Activated CD4-positive, alpha-beta T cell treated with anti-CD3 and anti-CD28 coated beads, Interleukin-2, amount 10 ng/mL, durations not matched to agents 7 days and 5 days (primary cell): ENCODE measurements at regions not wholly inside any gene's neighbourhood (a gene's known extent, or its start where the extent isn't known, plus 50 kb on each side); places are given as distances from the start of the nearest gene placed in this dataset.
"Not testable (repeated sequence)": the region's sequence is repeated elsewhere in the genome, so short reads cannot be mapped to it uniquely, and the experiment has no call there.

Experiments used
- CTCF ChIA-PET: fragments of 350-600 bp; sonication (Branson Sonifier 250); formaldehyde crosslinking; loops from one replicate; lab custom pipeline; 2021; ENCODE audit warnings: antibody characterized with exemption; lab: Charles Lee
- POLR2A ChIA-PET: fragments of 350-600 bp; sonication (Branson Sonifier 250); formaldehyde crosslinking; loops from one replicate; lab custom pipeline; 2021; ENCODE audit warnings: antibody characterized with exemption; lab: Charles Lee
- DNase-seq: peaks from one replicate; pipeline ENCODE4 v3.0.0-alpha.2; 2020
- H3K27ac Mint-ChIP-seq: one replicate; pipeline ENCODE4 v1.8.0; 2021; ENCODE audit warnings: mild to moderate bottlenecking, moderate library complexity, mixed read lengths
- H3K27me3 Mint-ChIP-seq: one replicate; pipeline ENCODE4 v1.8.0; 2021; ENCODE audit warnings: mixed read lengths
- H3K36me3 Mint-ChIP-seq: one replicate; pipeline ENCODE4 v1.8.0; 2021; ENCODE audit warnings: low read depth, mixed read lengths
- H3K4me1 Mint-ChIP-seq: one replicate; pipeline ENCODE4 v1.8.0; 2021; ENCODE audit warnings: mixed read lengths
- H3K4me3 Mint-ChIP-seq: one replicate; pipeline ENCODE4 v1.8.0; 2021; ENCODE audit warnings: mild to moderate bottlenecking, moderate library complexity, mixed read lengths
- H3K9me3 Mint-ChIP-seq: one replicate; pipeline ENCODE4 v1.8.0; 2021; ENCODE audit warnings: mixed read lengths

GRCh38 chr9:42821468-42821867 lies 638.0 kb downstream of the SPATA31A6 start:
- H3K4me3 Mint-ChIP-seq, CTCF ChIA-PET: not testable (repeated sequence)

GRCh38 chr9:42848156-42848555 lies 664.7 kb downstream of the SPATA31A6 start:
- H3K9me3 Mint-ChIP-seq, POLR2A ChIA-PET, H3K36me3 Mint-ChIP-seq, H3K4me3 Mint-ChIP-seq, CTCF ChIA-PET, DNase-seq, H3K27ac Mint-ChIP-seq, H3K4me1 Mint-ChIP-seq, H3K27me3 Mint-ChIP-seq: not testable (repeated sequence)

More at GRCh38 chr9:42821468-42821867, 638.0 kb downstream of the SPATA31A6 start:
- H3K9me3 Mint-ChIP-seq, H3K36me3 Mint-ChIP-seq, H3K27me3 Mint-ChIP-seq, POLR2A ChIA-PET, H3K4me1 Mint-ChIP-seq, H3K27ac Mint-ChIP-seq, DNase-seq: not testable (repeated sequence)

DNA sequence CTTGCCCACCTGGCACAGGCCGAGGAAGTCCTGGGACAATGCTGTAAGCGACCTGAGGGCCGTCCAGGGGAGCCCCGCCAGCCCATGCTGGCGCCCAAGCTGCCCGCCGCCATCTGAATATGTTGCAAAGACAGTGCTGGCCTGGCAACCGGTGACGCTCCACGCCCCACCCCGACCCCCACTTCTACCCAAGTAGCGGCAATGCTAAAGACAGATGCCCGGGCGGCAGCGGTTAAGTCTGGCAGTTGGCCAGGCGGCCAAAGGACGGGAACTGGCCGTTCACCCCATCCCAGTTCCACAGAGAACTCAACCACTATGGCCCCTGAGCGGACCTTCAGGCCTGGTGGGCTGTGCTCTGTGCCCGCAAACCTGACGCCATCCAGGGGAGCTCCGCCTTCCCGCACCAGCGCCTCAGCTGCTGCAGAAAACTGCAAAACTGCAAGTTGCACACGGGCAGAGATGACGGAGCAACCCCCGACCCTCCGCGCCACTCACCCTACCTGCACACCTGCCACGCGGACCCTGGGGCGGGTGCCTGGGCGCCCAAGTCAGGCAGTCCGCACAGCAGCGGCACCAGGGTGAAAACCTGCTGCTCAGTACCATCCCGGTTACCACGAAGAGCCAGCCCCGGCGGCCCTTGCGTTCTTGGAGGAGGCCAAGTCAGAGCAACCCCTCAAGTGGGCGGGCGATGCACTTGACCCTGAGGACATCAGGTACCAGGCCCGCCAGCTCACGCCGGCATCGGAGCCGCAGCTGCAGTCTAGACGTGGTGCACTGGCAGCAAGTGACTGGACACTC lies 667.6 kb downstream of the SPATA31A6 start:
- H3K27me3 Mint-ChIP-seq, DNase-seq, H3K4me3 Mint-ChIP-seq, H3K9me3 Mint-ChIP-seq, POLR2A ChIA-PET, CTCF ChIA-PET, H3K4me1 Mint-ChIP-seq, H3K36me3 Mint-ChIP-seq, H3K27ac Mint-ChIP-seq: not testable (repeated sequence)

GRCh38 chr9:42851701-42852100 lies 668.2 kb downstream of the SPATA31A6 start:
- DNase-seq, POLR2A ChIA-PET, H3K4me3 Mint-ChIP-seq, CTCF ChIA-PET, H3K27me3 Mint-ChIP-seq, H3K27ac Mint-ChIP-seq, H3K9me3 Mint-ChIP-seq, H3K4me1 Mint-ChIP-seq, H3K36me3 Mint-ChIP-seq: not testable (repeated sequence)

- POLR2A ChIA-PET, H3K4me1 Mint-ChIP-seq, H3K36me3 Mint-ChIP-seq, H3K27me3 Mint-ChIP-seq, H3K9me3 Mint-ChIP-seq, CTCF ChIA-PET, H3K27ac Mint-ChIP-seq: not testable (repeated sequence)
- peak; percentile 26 for DNase-seq
- peak overlapping the region; percentile 58 for H3K4me3 Mint-ChIP-seq
Observed at GRCh38 chr9:42852133-42852930, 668.9 kb downstream of the SPATA31A6 start.

GRCh38 chr9:42860133-42860532 lies 676.7 kb downstream of the SPATA31A6 start:
- POLR2A ChIA-PET, H3K4me1 Mint-ChIP-seq, H3K36me3 Mint-ChIP-seq, H3K9me3 Mint-ChIP-seq, H3K4me3 Mint-ChIP-seq, CTCF ChIA-PET, H3K27ac Mint-ChIP-seq, H3K27me3 Mint-ChIP-seq, DNase-seq: not testable (repeated sequence)

DNA sequence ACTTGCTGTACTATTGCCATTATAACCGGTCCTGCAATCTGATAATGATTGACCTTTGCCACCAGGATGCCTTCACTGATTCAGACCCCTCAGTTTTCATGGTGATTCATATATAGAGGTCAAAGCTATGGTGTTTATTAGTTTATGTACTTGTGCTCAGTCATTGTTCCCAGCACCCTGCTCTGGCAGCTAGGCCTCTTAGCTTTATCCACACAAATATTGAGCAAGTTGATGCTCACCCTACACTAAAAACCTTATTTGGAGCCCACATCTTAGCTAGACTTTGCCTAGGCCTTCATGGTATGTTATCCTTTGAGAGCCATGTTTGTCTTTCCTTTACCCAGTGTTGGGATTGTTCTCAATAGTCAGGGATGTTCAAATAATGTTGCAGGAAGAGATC lies 679.0 kb downstream of the SPATA31A6 start:
- H3K27ac Mint-ChIP-seq, H3K27me3 Mint-ChIP-seq, CTCF ChIA-PET, H3K4me3 Mint-ChIP-seq, H3K9me3 Mint-ChIP-seq, H3K36me3 Mint-ChIP-seq, H3K4me1 Mint-ChIP-seq, POLR2A ChIA-PET, DNase-seq: not testable (repeated sequence)
